Astrocyte (in vitro differentiated cells and primary cell): ENCODE measurements at regions not wholly inside any gene's neighbourhood (a gene's known extent, or its start where the extent isn't known, plus 50 kb on each side); places are given as distances from the start of the nearest gene placed in this dataset.

Experiments
- DNase-seq: peaks from one replicate; pipeline ENCODE4 v3.0.0-alpha.2; 2010; ENCODE audit warnings: low read depth
- FAIRE-seq: peaks from 2 replicates; lab custom pipeline; 2011; peaks lifted over from hg19 to GRCh38; lab: Jason Lieb, UNC
- H2AFZ ChIP-seq: 2 replicates; pipeline ENCODE4 v1.6.0; 2012; ENCODE audit warnings: low read depth, low read length, inconsistent platforms
- H3K27ac ChIP-seq: 2 replicates; pipeline ENCODE4 v1.5.1; 2011; ENCODE audit warnings: low read depth, low read length, inconsistent platforms
- H3K27me3 ChIP-seq: 2 replicates; pipeline ENCODE4 v1.6.0; 2011; ENCODE audit warnings: low read length, inconsistent platforms; ENCODE audit not compliant: insufficient read depth
- H3K36me3 ChIP-seq: 2 replicates; pipeline ENCODE4 v1.5.1; 2011; ENCODE audit warnings: low read length, inconsistent platforms; ENCODE audit not compliant: insufficient read depth
- H3K4me1 ChIP-seq: 2 replicates; pipeline ENCODE4 v1.5.1; 2011; ENCODE audit warnings: low read length, inconsistent platforms; ENCODE audit not compliant: insufficient read depth
- H3K4me2 ChIP-seq: 2 replicates; pipeline ENCODE4 v1.6.0; 2012; ENCODE audit warnings: low read length, inconsistent platforms
- H3K4me3 ChIP-seq: 2 replicates; pipeline ENCODE4 v1.5.1; 2011; ENCODE audit warnings: low read depth, mild to moderate bottlenecking, low read length, inconsistent platforms; ENCODE audit not compliant: insufficient read depth
- H3K79me2 ChIP-seq: 2 replicates; pipeline ENCODE4 v1.6.0; 2012; ENCODE audit warnings: mild to moderate bottlenecking, low read length, inconsistent platforms; ENCODE audit not compliant: insufficient read depth
- H3K9ac ChIP-seq: 2 replicates; pipeline ENCODE4 v1.6.0; 2012; ENCODE audit warnings: mild to moderate bottlenecking, low read length, inconsistent platforms
- H3K9me3 ChIP-seq: 2 replicates; pipeline ENCODE4 v1.5.1; 2012; ENCODE audit warnings: low read depth, mild to moderate bottlenecking, low read length, inconsistent platforms; ENCODE audit not compliant: insufficient read depth
- H4K20me1 ChIP-seq: 2 replicates; pipeline ENCODE4 v1.6.0; 2012; ENCODE audit warnings: low read length, inconsistent platforms; ENCODE audit not compliant: insufficient read depth
- H3K27ac Mint-ChIP-seq: one replicate; pipeline ENCODE4 v1.8.0; 2021; ENCODE audit warnings: mild to moderate bottlenecking, mixed read lengths; ENCODE audit not compliant: unreplicated experiment
- H3K27me3 Mint-ChIP-seq: one replicate; pipeline ENCODE4 v1.8.0; 2021; ENCODE audit warnings: low read depth, mixed read lengths; ENCODE audit not compliant: unreplicated experiment
- H3K36me3 Mint-ChIP-seq: one replicate; pipeline ENCODE4 v1.8.0; 2021; ENCODE audit warnings: low read depth, mixed read lengths; ENCODE audit not compliant: unreplicated experiment
- H3K4me1 Mint-ChIP-seq: one replicate; pipeline ENCODE4 v1.8.0; 2021; ENCODE audit warnings: low read depth, mixed read lengths; ENCODE audit not compliant: unreplicated experiment
- H3K4me3 Mint-ChIP-seq: one replicate; pipeline ENCODE4 v1.8.0; 2021; ENCODE audit warnings: mild to moderate bottlenecking, moderate library complexity, mixed read lengths; ENCODE audit not compliant: unreplicated experiment
- H3K9me3 Mint-ChIP-seq: one replicate; pipeline ENCODE4 v1.8.0; 2021; ENCODE audit warnings: mild to moderate bottlenecking, mixed read lengths; ENCODE audit not compliant: unreplicated experiment
- EZH2 ChIP-seq: IDR thresholded peaks from 2 replicates; pipeline ENCODE4 v1.6.1; 2012; ENCODE audit warnings: mild to moderate bottlenecking, low read length, inconsistent platforms; ENCODE audit not compliant: insufficient read depth
- TF ChIP-seq, protein P1 (sequence below): IDR thresholded peaks from 2 replicates; pipeline ENCODE4 v1.5.1; 2011; ENCODE audit warnings: low read depth, mild to moderate bottlenecking, inconsistent platforms, low read length, moderate library complexity; ENCODE audit not compliant: insufficient read depth

DNA sequence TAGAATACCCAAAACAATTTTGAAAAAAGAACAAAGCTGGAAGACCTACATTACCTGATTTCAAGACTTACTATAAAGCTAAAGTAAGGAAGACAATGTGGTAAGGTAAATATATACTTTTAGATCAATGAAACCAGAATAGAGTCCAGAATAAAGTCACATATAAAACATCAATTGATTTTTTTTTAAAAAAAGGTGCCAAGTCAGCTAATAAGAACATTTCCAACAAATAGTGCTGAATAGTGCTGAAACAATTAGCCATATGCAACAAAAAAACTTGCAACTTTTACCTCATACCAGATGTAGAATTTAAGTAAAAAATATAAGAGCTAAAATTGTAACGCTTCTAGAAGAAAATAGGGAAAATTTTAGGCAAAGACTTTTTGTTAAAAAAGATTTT, 73.0 kb upstream of the PDHA1 start:
- FAIRE-seq (no peak), DNase-seq (no peak)
- H3K9ac ChIP-seq = no peak overlapping the region
- H3K4me3 ChIP-seq = no peak overlapping the region
- no peak for TF ChIP-seq EZH2
- TF ChIP-seq, protein P1, sequence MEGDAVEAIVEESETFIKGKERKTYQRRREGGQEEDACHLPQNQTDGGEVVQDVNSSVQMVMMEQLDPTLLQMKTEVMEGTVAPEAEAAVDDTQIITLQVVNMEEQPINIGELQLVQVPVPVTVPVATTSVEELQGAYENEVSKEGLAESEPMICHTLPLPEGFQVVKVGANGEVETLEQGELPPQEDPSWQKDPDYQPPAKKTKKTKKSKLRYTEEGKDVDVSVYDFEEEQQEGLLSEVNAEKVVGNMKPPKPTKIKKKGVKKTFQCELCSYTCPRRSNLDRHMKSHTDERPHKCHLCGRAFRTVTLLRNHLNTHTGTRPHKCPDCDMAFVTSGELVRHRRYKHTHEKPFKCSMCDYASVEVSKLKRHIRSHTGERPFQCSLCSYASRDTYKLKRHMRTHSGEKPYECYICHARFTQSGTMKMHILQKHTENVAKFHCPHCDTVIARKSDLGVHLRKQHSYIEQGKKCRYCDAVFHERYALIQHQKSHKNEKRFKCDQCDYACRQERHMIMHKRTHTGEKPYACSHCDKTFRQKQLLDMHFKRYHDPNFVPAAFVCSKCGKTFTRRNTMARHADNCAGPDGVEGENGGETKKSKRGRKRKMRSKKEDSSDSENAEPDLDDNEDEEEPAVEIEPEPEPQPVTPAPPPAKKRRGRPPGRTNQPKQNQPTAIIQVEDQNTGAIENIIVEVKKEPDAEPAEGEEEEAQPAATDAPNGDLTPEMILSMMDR = no peak
- no peaks in the 10 kb centered on the region for H3K36me3 Mint-ChIP-seq
- H3K4me1 ChIP-seq = no peaks in the 10 kb centered on the region
- no peaks in the 10 kb centered on the region for H4K20me1 ChIP-seq
- no peak overlapping the region for H3K27ac ChIP-seq
- H3K27me3 Mint-ChIP-seq = no peaks in the 10 kb centered on the region
- H3K36me3 ChIP-seq = no peaks in the 10 kb centered on the region
- no peak overlapping the region for H3K4me3 Mint-ChIP-seq
- H3K9me3 Mint-ChIP-seq = no peaks in the 10 kb centered on the region
- no peaks in the 10 kb centered on the region for H3K4me1 Mint-ChIP-seq
- no peaks in the 10 kb centered on the region for H3K9me3 ChIP-seq
- no peak overlapping the region for H2AFZ ChIP-seq
- H3K79me2 ChIP-seq = no peaks in the 10 kb centered on the region
- H3K4me2 ChIP-seq = no peak overlapping the region
- no peaks in the 10 kb centered on the region for H3K27me3 ChIP-seq
- H3K27ac Mint-ChIP-seq = no peak overlapping the region

DNA sequence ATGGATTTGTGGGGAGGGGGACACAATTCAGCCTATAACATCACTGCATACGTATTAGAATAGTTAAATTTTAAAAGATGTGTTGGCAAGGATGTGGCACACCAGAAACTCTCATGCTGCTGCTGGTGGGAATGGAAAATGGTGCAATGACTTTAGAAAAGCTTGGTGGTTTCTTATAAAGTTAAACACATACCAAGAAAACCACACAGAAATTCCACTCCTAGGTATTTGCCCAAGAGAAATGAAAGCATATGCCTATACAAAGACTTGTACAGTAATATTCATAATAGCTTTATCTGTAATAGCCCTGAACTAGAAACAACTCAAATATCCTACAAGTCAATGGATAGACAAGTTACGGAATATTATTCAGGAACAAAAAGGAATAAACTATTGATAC, 71.3 kb upstream of the PDHA1 start:
- no peaks in the 10 kb centered on the region for H3K9me3 ChIP-seq
- no peak overlapping the region for H2AFZ ChIP-seq
- no peaks in the 10 kb centered on the region for H4K20me1 ChIP-seq
- H3K27ac ChIP-seq = no peak overlapping the region
- Mint-ChIP-seq H3K27ac (peak overlapping the region; percentile 18), H3K36me3 (no peaks in the 10 kb centered on the region), H3K27me3 (peaks cover 1% of the 10 kb centered on the region), H3K4me3 (no peak overlapping the region), H3K9me3 (no peaks in the 10 kb centered on the region), H3K4me1 (no peaks in the 10 kb centered on the region)
- H3K36me3 ChIP-seq = no peaks in the 10 kb centered on the region
- H3K79me2 ChIP-seq = no peaks in the 10 kb centered on the region
- TF ChIP-seq EZH2 = no peak
- TF ChIP-seq, protein P1 = no peak
- DNase-seq (peak; percentile 20), FAIRE-seq (no peak)
- H3K27me3 ChIP-seq = no peaks in the 10 kb centered on the region
- no peak overlapping the region for H3K4me2 ChIP-seq
- H3K4me1 ChIP-seq = no peaks in the 10 kb centered on the region
- no peak overlapping the region for H3K4me3 ChIP-seq
- no peak overlapping the region for H3K9ac ChIP-seq

DNA sequence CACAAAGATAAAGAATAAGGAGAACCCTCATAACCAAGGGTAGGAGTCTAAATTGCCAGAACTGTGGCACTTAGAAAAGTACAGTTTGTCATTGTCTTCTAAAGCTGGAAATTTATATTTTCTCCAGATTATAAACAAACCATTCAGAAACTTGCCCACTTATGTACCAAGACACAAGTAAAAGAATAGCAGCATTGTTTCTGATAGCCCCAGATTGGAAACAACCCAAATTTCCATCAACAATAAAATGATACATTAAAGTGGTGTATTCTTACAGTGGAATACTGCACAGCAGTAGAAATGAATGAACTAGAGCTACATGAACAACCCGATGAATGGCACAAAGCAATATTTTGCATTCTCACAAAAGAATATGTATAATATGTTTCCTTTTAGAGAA, 63.1 kb upstream of the PDHA1 start:
- Histone ChIP-seq H3K27me3 (no peaks in the 10 kb centered on the region), H2AFZ (no peak overlapping the region), H3K9ac (no peak overlapping the region), H3K36me3 (no peaks in the 10 kb centered on the region), H3K4me3 (no peak overlapping the region), H3K9me3 (no peaks in the 10 kb centered on the region), H3K4me1 (no peaks in the 10 kb centered on the region), H3K4me2 (no peak overlapping the region), H3K27ac (no peak overlapping the region), H3K79me2 (no peaks in the 10 kb centered on the region), H4K20me1 (no peaks in the 10 kb centered on the region)
- Mint-ChIP-seq H3K27me3 (peaks cover 1% of the 10 kb centered on the region), H3K4me1 (no peaks in the 10 kb centered on the region), H3K4me3 (no peak overlapping the region), H3K36me3 (no peaks in the 10 kb centered on the region), H3K9me3 (peaks cover 2% of the 10 kb centered on the region), H3K27ac (no peak overlapping the region)
- peak; percentile 72 for FAIRE-seq
- no peak for TF ChIP-seq EZH2
- TF ChIP-seq, protein P1 = no peak
- no peak for DNase-seq
